ENCODE measurements at regions not wholly inside any gene's neighbourhood (a gene's known extent, or its start where the extent isn't known, plus 50 kb on each side); places are given as distances from the start of the nearest gene placed in this dataset.

GRCh38 chr18:22065311-22065710, 104.1 kb upstream of the GATA6 start:
- Histone ChIP-seq H2AFZ (ENCODE audit: control insufficient read depth, low read depth, low read length) (no peak overlapping the region), H3K36me3 (ENCODE audit: control insufficient read depth in 2 of 2, insufficient read depth in 2 of 2, low read length in 1 of 2) (no peaks in the 10 kb centered on the region), H3K27me3 (replicated peaks in 1 of 2; ENCODE audit: control insufficient read depth in 2 of 2, insufficient read depth in 2 of 2, low read length in 1 of 2) (no peaks in the 10 kb centered on the region), H3K4me1 (ENCODE audit: control insufficient read depth, insufficient read depth, low read length) (no peaks in the 10 kb centered on the region), H3K9me3 (replicated peaks; ENCODE audit: control insufficient read depth, insufficient read depth, low read length) (no peaks in the 10 kb centered on the region), H3K79me2 (ENCODE audit: control insufficient read depth, insufficient read depth, low read length) (no peaks in the 10 kb centered on the region), H3K4me2 (ENCODE audit: control insufficient read depth, insufficient read depth) (no peak overlapping the region), H3K4me3 (no peak overlapping the region), H3K27ac (ENCODE audit: control insufficient read depth, insufficient read depth) (no peak overlapping the region), H3K9ac (ENCODE audit: control insufficient read depth, insufficient read depth, low read length) (no peak overlapping the region), H4K20me1 (ENCODE audit: control insufficient read depth, insufficient read depth) (no peaks in the 10 kb centered on the region)
- in situ Hi-C loops (cut with MboI): no loop called here
- 49% methylated on average over 5 of the region's 5 CpGs for WGBS (ENCODE audit: insufficient coverage, insufficient replicate concordance, low lambda C conversion rate, missing lambda C conversion rate)
- ChIA-PET RAD21 (ENCODE audit: unreplicated experiment) (no interaction called here), CTCF (interaction anchor here (0.6 kb wide), 1 partner anchor 16 kb away, joined by 3 read pairs; no protein-coding TSS in a partner anchor), POLR2A (no interaction called here), SMC1A (ENCODE audit: uncharacterized antibody, unreplicated experiment) (no interaction called here)
- DNase-seq (ENCODE audit: low read depth, low spot score) (no peak), ATAC-seq (no peak), FAIRE-seq (no peak)
- intact Hi-C loops (cut with micrococcal nuclease; ENCODE audit: unreplicated experiment): no loop called here
- no TSS peak for BruUV-seq (replicated peaks)
- TF ChIP-seq SREBF2 (IDR thresholded peaks at IDR 0.05; ENCODE audit: low read length) (no peak), ZZZ3 (IDR thresholded peaks at IDR 0.05; ENCODE audit: control insufficient read depth, insufficient read length, low read depth) (no peak), SMAD5 (IDR thresholded peaks at IDR 0.05; ENCODE audit: low read depth) (no peak), RUNX3 (IDR thresholded peaks at IDR 0.05; ENCODE audit: low read length) (no peak), NRF1 (conservative IDR thresholded peaks at IDR 0.05; ENCODE audit: low read depth, low read length) (no peak), POLR2AphosphoS5 (IDR thresholded peaks at IDR 0.05; ENCODE audit: low read length) (no peak), STAT1 (conservative IDR thresholded peaks at IDR 0.05) (no peak), ZSCAN29 (IDR thresholded peaks at IDR 0.05) (no peak), RBBP5 (conservative IDR thresholded peaks at IDR 0.05) (no peak), USF1 (IDR thresholded peaks at IDR 0.05; ENCODE audit: borderline replicate concordance, extremely low read length, insufficient read depth, low read depth, low read length) (no peak), MYC (IDR thresholded peaks at IDR 0.05; ENCODE audit: insufficient read depth, insufficient read length, insufficient replicate concordance, low read length, severe bottlenecking) (no peak), ZBTB4 (CRISPR knock-in tag; IDR thresholded peaks at IDR 0.05) (no peak)
- TF ChIP-seq, protein P1, sequence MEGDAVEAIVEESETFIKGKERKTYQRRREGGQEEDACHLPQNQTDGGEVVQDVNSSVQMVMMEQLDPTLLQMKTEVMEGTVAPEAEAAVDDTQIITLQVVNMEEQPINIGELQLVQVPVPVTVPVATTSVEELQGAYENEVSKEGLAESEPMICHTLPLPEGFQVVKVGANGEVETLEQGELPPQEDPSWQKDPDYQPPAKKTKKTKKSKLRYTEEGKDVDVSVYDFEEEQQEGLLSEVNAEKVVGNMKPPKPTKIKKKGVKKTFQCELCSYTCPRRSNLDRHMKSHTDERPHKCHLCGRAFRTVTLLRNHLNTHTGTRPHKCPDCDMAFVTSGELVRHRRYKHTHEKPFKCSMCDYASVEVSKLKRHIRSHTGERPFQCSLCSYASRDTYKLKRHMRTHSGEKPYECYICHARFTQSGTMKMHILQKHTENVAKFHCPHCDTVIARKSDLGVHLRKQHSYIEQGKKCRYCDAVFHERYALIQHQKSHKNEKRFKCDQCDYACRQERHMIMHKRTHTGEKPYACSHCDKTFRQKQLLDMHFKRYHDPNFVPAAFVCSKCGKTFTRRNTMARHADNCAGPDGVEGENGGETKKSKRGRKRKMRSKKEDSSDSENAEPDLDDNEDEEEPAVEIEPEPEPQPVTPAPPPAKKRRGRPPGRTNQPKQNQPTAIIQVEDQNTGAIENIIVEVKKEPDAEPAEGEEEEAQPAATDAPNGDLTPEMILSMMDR (IDR thresholded peaks at IDR 0.05 in 2 of 3, conservative IDR thresholded peaks at IDR 0.05 in 1 of 3; ENCODE audit: control insufficient read depth in 2 of 3, extremely low read depth in 1 of 3, insufficient read depth in 1 of 3, low read depth in 3 of 3, low read length in 3 of 3): no peak
- TF ChIP-seq, protein P2, sequence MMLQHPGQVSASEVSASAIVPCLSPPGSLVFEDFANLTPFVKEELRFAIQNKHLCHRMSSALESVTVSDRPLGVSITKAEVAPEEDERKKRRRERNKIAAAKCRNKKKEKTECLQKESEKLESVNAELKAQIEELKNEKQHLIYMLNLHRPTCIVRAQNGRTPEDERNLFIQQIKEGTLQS (IDR thresholded peaks at IDR 0.05; ENCODE audit: borderline replicate concordance, extremely low read depth, low read depth, low read length): no peak
- TF ChIP-seq, protein P3, sequence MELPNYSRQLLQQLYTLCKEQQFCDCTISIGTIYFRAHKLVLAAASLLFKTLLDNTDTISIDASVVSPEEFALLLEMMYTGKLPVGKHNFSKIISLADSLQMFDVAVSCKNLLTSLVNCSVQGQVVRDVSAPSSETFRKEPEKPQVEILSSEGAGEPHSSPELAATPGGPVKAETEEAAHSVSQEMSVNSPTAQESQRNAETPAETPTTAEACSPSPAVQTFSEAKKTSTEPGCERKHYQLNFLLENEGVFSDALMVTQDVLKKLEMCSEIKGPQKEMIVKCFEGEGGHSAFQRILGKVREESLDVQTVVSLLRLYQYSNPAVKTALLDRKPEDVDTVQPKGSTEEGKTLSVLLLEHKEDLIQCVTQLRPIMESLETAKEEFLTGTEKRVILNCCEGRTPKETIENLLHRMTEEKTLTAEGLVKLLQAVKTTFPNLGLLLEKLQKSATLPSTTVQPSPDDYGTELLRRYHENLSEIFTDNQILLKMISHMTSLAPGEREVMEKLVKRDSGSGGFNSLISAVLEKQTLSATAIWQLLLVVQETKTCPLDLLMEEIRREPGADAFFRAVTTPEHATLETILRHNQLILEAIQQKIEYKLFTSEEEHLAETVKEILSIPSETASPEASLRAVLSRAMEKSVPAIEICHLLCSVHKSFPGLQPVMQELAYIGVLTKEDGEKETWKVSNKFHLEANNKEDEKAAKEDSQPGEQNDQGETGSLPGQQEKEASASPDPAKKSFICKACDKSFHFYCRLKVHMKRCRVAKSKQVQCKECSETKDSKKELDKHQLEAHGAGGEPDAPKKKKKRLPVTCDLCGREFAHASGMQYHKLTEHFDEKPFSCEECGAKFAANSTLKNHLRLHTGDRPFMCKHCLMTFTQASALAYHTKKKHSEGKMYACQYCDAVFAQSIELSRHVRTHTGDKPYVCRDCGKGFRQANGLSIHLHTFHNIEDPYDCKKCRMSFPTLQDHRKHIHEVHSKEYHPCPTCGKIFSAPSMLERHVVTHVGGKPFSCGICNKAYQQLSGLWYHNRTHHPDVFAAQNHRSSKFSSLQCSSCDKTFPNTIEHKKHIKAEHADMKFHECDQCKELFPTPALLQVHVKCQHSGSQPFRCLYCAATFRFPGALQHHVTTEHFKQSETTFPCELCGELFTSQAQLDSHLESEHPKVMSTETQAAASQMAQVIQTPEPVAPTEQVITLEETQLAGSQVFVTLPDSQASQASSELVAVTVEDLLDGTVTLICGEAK (IDR thresholded peaks at IDR 0.05; ENCODE audit: borderline replicate concordance): no peak
